KMS-11 (cell line): ENCODE measurements at regions not wholly inside any gene's neighbourhood (a gene's known extent, or its start where the extent isn't known, plus 50 kb on each side); places are given as distances from the start of the nearest gene placed in this dataset.

Experiments used
- H2AFZ ChIP-seq: fragments of 200-600 bp; sonication (generic); 2 replicates; pipeline ENCODE4 v1.6.1; 2016; ENCODE audit warnings: antibody characterized with exemption, mixed run types, low read depth
- H3K27ac ChIP-seq: fragments of 200-600 bp; sonication (generic); 2 replicates; pipeline ENCODE4 v1.6.1; 2016; ENCODE audit warnings: mild to moderate bottlenecking, mixed run types
- H3K27me3 ChIP-seq: fragments of 200-600 bp; sonication (generic); 2 replicates; pipeline ENCODE4 v1.6.1; 2017; ENCODE audit warnings: mild to moderate bottlenecking, low read depth, mixed run types, moderate library complexity; ENCODE audit not compliant: insufficient read depth
- H3K36me3 ChIP-seq: fragments of 200-600 bp; sonication (generic); 2 replicates; pipeline ENCODE4 v1.6.1; 2017; ENCODE audit warnings: mild to moderate bottlenecking, mixed run types; ENCODE audit not compliant: insufficient read depth
- H3K4me1 ChIP-seq: fragments of 200-600 bp; sonication (generic); 2 replicates; pipeline ENCODE4 v1.6.1; 2016; ENCODE audit warnings: mild to moderate bottlenecking, low read depth, mixed run types; ENCODE audit not compliant: poor library complexity, severe bottlenecking
- H3K4me2 ChIP-seq: fragments of 200-600 bp; sonication (generic); 2 replicates; pipeline ENCODE4 v1.7.0; 2016; ENCODE audit warnings: mild to moderate bottlenecking, mixed run types
- H3K4me3 ChIP-seq: fragments of 200-600 bp; sonication (generic); IDR thresholded peaks from 2 replicates; pipeline ENCODE4 v1.6.1; 2017; ENCODE audit warnings: low read depth, low read length, mixed read lengths; ENCODE audit not compliant: insufficient read depth
- H3K79me2 ChIP-seq: fragments of 200-600 bp; sonication (generic); 2 replicates; pipeline ENCODE4 v1.6.1; 2016; ENCODE audit warnings: low read depth, mixed run types; ENCODE audit not compliant: insufficient read depth
- H3K9ac ChIP-seq: fragments of 200-600 bp; sonication (generic); 2 replicates; pipeline ENCODE4 v1.6.1; 2016; ENCODE audit warnings: mild to moderate bottlenecking, mixed run types
- H4K20me1 ChIP-seq: fragments of 200-600 bp; sonication (generic); 2 replicates; pipeline ENCODE4 v1.6.1; 2016; ENCODE audit warnings: mild to moderate bottlenecking, mixed run types; ENCODE audit not compliant: insufficient read depth
- CTCF ChIP-seq: fragments of 200-600 bp; sonication (generic); conservative IDR thresholded peaks from 2 replicates; pipeline ENCODE4 v1.6.1; 2017; ENCODE audit warnings: low read depth, mild to moderate bottlenecking, antibody characterized with exemption, low read length, moderate library complexity, mixed read lengths

- Histone ChIP-seq H3K79me2 (no peaks in the 10 kb centered on the region), H3K4me3 (no peak overlapping the region), H3K4me1 (no peaks in the 10 kb centered on the region), H3K27ac (no peak overlapping the region), H3K36me3 (no peaks in the 10 kb centered on the region), H3K4me2 (no peak overlapping the region), H3K9ac (no peak overlapping the region), H3K27me3 (no peaks in the 10 kb centered on the region), H4K20me1 (no peaks in the 10 kb centered on the region), H2AFZ (no peak overlapping the region)
- TF ChIP-seq CTCF, result no peak
These were observed 209.7 kb downstream of the SNX19 start for GRCh38 chr11:130706572-130706971.

DNA sequence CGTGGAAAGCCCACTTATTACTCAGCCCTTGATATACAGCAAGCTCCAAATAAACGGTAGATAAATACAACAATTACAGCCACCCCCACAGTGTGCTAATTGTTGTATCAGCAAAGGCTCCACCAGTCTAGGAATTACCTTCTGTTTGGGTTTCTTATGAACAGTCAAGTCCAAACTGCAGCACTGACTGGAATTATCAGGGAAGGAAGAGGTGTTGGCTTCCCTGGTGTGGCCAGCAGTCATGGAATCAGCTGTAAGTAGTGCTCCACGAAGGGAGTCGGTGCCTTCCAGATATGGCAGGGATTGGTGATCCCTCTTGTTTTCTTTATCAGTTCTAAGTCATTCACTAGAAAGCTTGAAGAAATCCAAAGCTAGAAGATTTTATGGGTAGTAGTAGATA, 209.1 kb downstream of the SNX19 start:
- Histone ChIP-seq H4K20me1 (no peaks in the 10 kb centered on the region), H3K9ac (no peak overlapping the region), H2AFZ (no peak overlapping the region), H3K4me3 (no peak overlapping the region), H3K79me2 (no peaks in the 10 kb centered on the region), H3K4me1 (no peaks in the 10 kb centered on the region), H3K36me3 (no peaks in the 10 kb centered on the region), H3K27ac (no peak overlapping the region), H3K4me2 (no peak overlapping the region), H3K27me3 (no peaks in the 10 kb centered on the region)
- no peak for TF ChIP-seq CTCF

- Histone ChIP-seq H3K36me3 (no peaks in the 10 kb centered on the region), H3K4me2 (no peak overlapping the region), H2AFZ (no peak overlapping the region), H4K20me1 (no peaks in the 10 kb centered on the region), H3K27me3 (no peaks in the 10 kb centered on the region), H3K4me3 (no peak overlapping the region), H3K79me2 (no peaks in the 10 kb centered on the region), H3K4me1 (no peaks in the 10 kb centered on the region), H3K27ac (no peak overlapping the region), H3K9ac (no peak overlapping the region)
- TF ChIP-seq CTCF, result no peak
These were observed 206.7 kb downstream of the SNX19 start for GRCh38 chr11:130709531-130709930.

- TF ChIP-seq CTCF, result no peak
- H3K4me3 ChIP-seq, result no peak overlapping the region
- H3K4me2 ChIP-seq, result no peak overlapping the region
- no peak overlapping the region for H3K27ac ChIP-seq
- H3K36me3 ChIP-seq, result no peaks in the 10 kb centered on the region
- no peaks in the 10 kb centered on the region for H4K20me1 ChIP-seq
- H3K27me3 ChIP-seq, result no peaks in the 10 kb centered on the region
- H3K4me1 ChIP-seq, result no peaks in the 10 kb centered on the region
- no peaks in the 10 kb centered on the region for H3K79me2 ChIP-seq
- H2AFZ ChIP-seq, result no peak overlapping the region
- H3K9ac ChIP-seq, result no peak overlapping the region
These were observed 206.3 kb downstream of the SNX19 start for GRCh38 chr11:130710021-130710420.
